Gastroesophageal sphincter (tissue), 3 donors: ENCODE measurements at regions not wholly inside any gene's neighbourhood (a gene's known extent, or its start where the extent isn't known, plus 50 kb on each side); places are given as distances from the start of the nearest gene placed in this dataset.
"Not testable (repeated sequence)": the region's sequence is repeated elsewhere in the genome, so short reads cannot be mapped to it uniquely, and the experiment has no call there.

Source experiments
- POLR2AphosphoS5 ChIP-seq: sonication (generic); formaldehyde crosslinking; IDR thresholded peaks from one replicate; pipeline ENCODE4 v1.6.1; 2017; ENCODE audit warnings: antibody characterized with exemption
- TF ChIP-seq, protein P1 (sequence below), 4 experiments: fragments of 200-600 bp in 2 of 4; fragments of 450-650 bp in 2 of 4; sonication (generic) in 1 of 4; IDR thresholded peaks; one replicate each; pipeline ENCODE4 v1.5.1; 2017 to 2019; ENCODE audit warnings: antibody characterized with exemption in 4 of 4, mild to moderate bottlenecking in 2 of 4, moderate library complexity in 2 of 4

DNA sequence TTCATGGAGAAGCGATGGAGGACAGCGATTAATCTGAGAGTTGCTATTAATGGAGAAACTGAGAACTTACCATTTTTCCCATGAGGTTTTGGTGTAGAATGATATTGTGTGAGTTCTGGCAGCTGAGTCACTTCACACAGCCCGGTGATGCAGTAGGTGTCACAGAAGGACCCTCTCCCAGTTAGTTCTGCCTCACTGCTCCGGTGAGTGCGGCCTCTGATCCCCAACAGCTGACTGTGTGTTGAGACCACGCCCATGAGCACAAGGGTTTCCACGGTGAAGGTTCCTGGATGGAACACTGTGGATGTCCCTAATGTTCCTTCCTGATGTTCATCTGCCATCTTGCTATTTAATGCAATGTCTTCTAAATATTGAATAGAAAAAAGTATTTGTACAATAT, 114.0 kb upstream of the SULF2 start:
- TF ChIP-seq, protein P1, sequence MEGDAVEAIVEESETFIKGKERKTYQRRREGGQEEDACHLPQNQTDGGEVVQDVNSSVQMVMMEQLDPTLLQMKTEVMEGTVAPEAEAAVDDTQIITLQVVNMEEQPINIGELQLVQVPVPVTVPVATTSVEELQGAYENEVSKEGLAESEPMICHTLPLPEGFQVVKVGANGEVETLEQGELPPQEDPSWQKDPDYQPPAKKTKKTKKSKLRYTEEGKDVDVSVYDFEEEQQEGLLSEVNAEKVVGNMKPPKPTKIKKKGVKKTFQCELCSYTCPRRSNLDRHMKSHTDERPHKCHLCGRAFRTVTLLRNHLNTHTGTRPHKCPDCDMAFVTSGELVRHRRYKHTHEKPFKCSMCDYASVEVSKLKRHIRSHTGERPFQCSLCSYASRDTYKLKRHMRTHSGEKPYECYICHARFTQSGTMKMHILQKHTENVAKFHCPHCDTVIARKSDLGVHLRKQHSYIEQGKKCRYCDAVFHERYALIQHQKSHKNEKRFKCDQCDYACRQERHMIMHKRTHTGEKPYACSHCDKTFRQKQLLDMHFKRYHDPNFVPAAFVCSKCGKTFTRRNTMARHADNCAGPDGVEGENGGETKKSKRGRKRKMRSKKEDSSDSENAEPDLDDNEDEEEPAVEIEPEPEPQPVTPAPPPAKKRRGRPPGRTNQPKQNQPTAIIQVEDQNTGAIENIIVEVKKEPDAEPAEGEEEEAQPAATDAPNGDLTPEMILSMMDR (IDR thresholded peaks at IDR 0.05) = not testable (repeated sequence)
- TF ChIP-seq POLR2AphosphoS5 = not testable (repeated sequence)
